ENCODE measurements at regions not wholly inside any gene's neighbourhood (a gene's known extent, or its start where the extent isn't known, plus 50 kb on each side); places are given as distances from the start of the nearest gene placed in this dataset.
A peak's percentile ranks its signal among the peaks of the same experiment; 100 is the strongest.
"Not testable (repeated sequence)": the region's sequence is repeated elsewhere in the genome, so short reads cannot be mapped to it uniquely, and the experiment has no call there.

DNA sequence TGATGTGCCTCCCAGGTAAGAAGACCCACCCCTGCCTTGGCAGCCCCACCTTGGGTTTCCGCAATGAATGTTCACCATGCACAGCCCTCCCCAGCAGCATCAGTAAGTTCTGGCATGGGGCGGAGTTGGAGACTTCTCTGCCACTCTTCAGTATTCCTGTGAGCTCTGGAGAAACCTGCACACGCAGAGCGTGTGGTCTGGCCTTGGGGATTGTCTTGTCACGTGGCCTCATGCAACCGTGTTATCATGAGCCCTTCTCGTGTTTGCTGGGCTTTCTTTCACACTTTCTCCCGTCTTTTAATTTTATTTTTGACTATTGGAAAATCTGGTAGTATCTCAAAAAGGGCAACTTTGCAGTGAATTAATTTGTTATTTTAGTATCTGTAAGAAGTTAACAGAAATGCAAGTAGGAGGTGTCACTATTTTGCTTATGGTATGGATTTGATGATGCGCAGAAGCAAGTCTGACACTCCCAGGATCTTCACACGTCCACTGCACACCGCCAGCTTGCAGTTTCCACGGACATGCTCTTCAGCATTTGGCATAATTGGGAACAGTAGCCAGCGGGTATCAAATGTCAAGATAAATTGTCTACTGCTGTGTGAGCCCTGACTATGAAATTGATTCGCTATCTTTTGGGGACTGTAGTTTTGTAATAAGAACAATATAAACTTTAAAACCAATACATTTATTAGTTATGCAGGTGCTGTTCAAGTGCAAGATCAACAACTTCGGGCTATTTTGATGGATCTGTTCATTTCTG lies 463.5 kb downstream of the QKI start:
- intact Hi-C loops (cut with DNase I), result no loop called here
- DNase-seq (ENCODE audit: missing footprints), result no peak
- ATAC-seq, result no peak

DNA sequence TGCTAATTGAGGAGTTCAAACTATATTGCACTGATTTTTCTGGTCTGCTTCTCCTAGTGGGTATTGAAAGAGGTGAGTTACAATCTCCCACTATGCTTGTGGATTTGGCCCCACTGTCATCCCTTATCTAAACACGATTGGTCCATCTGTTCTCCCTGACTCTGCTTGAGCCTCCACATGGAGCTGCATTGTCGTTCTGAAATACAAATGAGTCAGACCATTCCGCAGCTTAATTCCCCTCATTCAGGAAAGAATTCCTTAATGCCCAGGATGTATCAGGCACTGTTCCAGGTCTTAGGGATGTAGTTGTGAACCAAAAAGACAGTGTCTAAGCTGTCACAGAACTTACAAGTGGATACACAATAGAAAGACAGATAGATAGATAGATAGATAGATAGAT lies 461.9 kb downstream of the QKI start:
- DNase-seq (ENCODE audit: missing footprints) (no peak), ATAC-seq (no peak)
- intact Hi-C loops (cut with DNase I), result no loop called here

DNA sequence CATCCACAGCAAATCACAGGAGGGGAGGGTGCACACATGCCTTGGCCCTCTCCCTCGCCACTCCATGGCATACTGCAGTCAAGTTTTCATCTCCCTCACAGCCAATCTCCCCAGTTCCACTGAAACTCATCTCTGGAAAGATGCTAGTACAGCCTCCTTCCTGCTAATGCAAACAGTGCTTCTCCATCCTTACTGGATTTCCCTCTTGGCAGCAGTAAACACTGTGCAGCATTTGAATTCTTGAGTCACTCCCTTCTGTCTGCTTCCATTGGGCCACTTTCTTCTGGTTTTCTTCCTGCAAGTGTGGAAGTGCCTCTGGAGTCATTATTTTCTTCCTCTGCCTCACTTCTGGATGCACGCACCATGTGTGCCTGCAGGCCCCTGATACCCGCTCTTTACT lies 460.3 kb downstream of the QKI start:
- no peak for DNase-seq (ENCODE audit: missing footprints)
- intact Hi-C loops (cut with DNase I), result no loop called here
- no peak for ATAC-seq

DNA sequence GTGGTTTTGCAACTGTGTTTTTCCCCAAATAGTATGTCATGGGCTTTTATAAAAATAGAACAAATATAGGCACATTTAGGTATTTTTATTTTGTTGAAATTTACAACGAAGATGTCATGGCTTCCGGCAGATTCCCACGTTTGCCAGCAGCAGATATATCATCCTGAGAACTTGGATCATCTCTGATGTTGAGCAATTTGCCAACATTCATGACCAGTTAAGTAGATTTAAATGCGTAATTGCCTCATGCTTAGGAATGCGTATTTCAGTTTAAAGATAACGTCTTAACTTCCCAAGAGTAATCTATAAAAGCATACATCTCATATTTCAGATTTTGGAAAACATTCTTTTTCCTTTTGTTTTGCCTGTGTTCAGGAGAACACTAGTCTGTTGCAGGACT lies 457.8 kb downstream of the QKI start:
- intact Hi-C loops (cut with DNase I), result no loop called here
- no peak for ATAC-seq
- no peak for DNase-seq (ENCODE audit: missing footprints)

DNA sequence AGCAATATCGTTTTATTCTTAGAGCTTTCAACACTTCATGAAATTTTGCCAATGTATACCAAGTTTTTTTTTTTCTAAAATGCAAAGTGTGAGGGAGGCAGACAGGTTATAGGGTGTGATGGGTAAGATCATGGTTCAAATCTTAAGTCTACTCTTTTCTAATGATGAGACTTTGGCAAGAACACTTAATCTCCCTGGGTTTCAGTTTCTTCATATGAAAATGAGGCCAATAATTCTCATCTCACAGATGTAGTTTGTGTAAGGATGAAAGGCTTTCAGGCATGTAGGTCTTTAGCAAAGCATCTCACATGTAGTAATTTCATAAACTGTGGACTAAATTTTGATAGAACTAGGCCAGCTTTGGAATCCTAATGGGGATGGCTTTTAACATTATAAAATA lies 457.1 kb downstream of the QKI start:
- intact Hi-C loops (cut with DNase I), result no loop called here
- DNase-seq (ENCODE audit: missing footprints), result no peak
- ATAC-seq, result no peak

DNA sequence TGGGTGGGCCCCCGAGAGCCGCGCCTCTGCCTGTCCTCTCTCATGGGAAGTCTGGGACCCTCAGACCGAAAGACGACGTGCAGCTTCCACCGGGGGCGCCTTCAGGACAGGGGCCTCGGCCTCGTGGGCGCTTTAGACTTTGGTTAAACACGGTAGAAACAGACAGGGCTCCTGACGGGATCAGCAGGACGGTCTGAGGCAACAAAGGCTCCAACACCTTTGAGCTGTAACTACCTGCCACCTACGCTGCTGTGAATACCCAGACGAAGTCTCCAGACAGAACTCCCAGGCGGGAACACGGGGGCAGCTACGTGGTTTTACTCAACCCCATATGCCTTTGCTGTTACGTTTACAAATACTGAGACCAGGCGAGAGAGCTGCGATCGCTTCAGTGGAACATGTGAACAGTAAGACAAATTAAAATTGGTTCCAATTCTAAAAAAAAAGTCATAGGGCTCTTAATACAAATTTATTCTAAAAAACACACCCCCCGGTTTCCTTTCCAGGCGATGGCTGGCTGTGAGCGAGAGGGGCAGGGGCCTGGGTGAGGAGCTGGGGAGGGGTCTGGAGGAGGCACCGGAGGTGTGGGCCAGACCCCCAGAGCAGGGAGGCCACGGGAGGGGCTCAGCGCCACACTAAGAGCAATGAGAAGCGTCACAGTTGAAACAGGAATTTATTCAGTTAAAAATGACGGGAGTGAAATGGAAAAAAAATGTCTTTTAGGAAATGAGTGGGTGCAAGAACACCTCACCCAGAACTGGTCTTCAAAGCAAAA lies 453.2 kb downstream of the QKI start:
- intact Hi-C loops (cut with DNase I), result no loop called here
- ATAC-seq, result no peak
- DNase-seq (ENCODE audit: missing footprints), result no peak

DNA sequence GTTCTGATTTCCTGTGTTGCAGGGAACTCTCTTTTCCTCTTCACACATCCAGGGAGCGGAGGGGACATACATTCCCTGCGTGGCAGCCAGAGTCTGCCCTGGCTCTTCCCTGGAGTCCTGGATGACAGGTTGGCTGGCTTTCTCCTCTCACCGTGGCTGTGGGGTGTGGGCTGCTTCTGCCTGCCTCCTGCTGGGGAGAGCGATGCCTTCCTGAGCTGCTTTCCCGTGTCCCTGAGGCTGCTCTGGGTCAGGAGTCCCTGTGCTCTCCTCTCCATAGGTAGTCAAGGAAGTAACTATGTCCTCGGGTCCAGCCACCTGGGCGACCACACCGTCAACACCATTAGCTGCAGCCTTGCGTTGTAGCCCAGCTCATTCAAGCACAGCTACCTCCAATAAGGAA lies 451.7 kb downstream of the QKI start:
- intact Hi-C loops (cut with DNase I), result no loop called here
- DNase-seq (ENCODE audit: missing footprints), result no peak
- ATAC-seq, result peak; percentile 65

DNA sequence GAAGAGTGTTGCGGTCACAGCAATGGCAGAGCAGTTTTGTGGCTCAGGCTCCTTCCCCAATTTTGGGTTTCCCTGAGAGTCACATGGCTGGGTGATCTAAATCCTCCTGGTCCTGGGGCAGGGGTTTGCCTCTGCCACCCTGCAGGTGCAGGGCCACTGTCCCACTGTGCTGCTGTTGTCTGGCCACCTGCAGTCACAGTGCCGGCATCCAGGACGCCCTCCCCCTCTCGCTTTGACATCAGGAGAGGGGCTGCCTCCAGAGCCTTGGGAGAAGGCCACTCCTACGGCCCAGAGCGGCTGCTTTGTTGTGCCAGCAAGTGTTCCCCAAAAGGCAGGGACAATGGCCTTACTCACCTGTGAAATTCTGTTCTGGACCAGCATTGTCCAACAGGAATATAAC lies 449.0 kb downstream of the QKI start:
- ATAC-seq, result no peak
- DNase-seq (ENCODE audit: missing footprints), result no peak
- intact Hi-C loops (cut with DNase I), result no loop called here

DNA sequence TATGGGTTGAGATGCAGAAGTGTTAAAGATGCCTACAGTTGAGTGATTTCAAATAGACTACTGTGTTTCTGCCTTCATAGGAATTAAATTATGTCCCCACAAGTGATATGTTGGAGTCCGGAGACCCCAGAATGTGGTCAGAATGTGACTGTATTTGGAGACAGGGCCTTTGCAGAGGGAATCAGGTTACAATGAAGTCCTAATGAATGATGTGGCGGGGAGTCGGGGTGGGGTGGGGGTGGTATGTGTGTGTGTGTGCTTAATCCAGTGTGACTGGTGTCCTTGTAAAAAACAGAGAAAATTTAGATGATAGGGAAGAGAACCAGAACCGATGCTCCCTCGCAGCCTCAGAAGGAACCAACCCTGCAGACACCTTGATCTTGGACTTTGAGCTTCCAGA lies 448.2 kb downstream of the QKI start:
- no peak for ATAC-seq
- DNase-seq (ENCODE audit: missing footprints), result no peak
- intact Hi-C loops (cut with DNase I), result no loop called here

DNA sequence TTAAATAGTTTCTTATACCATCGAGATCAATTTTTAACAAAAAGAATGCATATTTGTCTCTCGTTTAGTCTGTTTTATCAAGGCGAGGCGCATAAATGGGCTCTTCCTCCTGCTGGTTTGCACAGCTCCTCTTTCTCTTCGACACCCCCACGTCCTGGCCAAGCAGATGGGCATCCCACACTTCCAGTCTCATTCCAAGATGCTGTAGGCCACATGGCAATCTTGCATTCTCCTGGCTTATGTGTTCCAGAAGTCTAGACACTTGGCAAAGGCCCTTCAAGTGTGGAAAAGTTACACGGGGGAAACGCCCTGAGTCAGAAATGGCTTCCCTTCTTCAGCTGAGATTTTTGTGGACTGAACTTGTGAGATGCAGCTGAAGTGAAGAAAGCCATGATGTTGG lies 447.1 kb downstream of the QKI start:
- ATAC-seq (no peak), DNase-seq (ENCODE audit: missing footprints) (no peak)
- intact Hi-C loops (cut with DNase I), result no loop called here

DNA sequence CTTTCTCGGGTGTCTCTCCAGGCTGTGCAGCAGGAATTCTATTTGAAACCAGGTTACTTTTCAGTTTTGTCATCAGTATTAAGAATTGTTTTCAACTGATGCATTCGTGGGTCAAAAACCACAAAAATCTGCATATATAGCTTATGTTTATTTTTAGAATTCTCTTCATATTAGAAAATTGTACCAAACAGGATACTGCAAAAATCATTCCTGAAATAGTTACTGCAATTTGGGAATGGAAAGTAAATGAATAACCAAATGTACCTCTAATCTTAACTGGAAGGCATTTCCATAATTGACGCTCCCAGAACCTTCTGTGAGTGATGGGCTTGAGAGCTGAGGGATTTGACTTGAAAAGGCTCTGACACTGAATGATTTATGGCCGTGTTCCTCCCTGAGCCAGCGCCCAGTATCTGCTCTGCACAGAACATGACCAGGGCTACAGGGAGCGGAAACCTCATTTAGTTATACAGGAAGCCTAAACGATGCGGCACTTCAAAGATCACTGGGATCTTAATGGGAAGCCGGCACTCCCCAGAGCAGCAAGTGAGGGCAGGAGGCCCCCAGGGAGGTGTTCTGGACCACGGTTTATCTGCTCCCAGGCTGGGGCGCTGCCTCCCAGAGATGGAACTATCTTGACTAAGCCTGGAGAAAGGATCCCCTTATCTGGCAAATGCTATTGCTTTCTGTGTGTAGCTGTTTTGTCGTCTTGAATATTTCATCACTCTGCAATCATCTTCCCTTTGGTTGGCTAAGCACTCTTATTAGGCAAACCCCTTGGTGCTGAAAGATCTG lies 446.0 kb downstream of the QKI start:
- DNase-seq (ENCODE audit: missing footprints) (no peak), ATAC-seq (peak; percentile 83)
- intact Hi-C loops (cut with DNase I), result no loop called here

DNA sequence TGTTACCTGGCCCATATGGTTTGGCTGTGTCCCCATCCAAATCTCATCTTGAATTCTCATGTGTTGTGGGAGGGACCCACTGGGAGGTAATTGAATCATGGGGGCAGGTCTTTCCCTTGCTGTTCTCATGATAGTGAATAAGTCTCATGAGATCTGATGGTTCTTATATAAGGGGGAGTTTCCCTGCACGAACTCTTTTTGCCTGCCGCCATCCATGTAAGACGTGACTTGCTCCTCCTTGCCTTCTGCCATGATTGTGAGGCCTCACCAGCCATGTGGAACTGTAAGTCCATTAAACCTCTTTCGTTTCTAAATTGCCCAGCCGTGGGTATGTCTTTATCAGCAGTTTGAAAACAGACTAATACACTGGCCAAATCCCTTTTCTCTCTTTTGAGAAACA lies 444.4 kb downstream of the QKI start:
- DNase-seq (ENCODE audit: missing footprints); ATAC-seq; intact Hi-C loops (cut with DNase I): not testable (repeated sequence)

DNA sequence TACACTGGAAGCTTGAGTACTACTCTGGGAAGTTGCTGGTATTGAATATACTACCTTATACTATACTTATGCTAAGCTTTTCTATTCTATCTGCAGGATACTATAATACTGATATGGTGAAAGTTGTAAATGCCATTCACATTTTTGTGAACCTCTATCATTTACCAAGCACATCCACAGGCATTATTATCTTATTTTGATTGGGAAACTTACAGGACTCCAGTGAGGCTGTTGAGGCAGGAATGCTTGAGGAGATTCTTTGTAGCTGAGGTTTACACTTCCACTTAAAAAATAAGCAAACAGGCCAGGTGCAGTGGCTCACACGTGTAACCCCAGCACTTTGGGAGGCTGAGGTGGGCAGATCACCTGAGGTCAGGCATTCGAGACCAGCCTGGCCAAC lies 442.9 kb downstream of the QKI start:
- DNase-seq (ENCODE audit: missing footprints) (no peak), ATAC-seq (no peak)
- intact Hi-C loops (cut with DNase I), result no loop called here

DNA sequence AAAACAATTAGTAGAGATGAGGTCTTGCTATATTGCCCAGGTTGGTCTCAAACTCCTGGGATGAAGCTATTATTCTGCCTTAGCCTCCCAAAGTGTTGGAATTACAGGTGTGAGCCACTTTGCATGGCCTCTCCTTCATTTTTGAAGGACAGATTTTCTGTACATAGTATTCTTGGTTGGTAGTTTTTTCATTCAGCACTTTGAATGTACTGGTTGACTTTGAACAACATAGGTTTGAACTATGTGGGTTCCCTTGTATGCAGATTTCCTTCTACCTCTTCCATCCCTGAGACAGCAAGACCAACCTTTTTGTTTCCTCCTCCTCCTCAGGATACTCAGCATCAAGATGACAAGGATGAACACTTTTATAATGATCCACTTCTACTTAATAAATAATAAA lies 436.4 kb downstream of the QKI start:
- DNase-seq (ENCODE audit: missing footprints) (no peak), ATAC-seq (no peak)
- intact Hi-C loops (cut with DNase I), result no loop called here

DNA sequence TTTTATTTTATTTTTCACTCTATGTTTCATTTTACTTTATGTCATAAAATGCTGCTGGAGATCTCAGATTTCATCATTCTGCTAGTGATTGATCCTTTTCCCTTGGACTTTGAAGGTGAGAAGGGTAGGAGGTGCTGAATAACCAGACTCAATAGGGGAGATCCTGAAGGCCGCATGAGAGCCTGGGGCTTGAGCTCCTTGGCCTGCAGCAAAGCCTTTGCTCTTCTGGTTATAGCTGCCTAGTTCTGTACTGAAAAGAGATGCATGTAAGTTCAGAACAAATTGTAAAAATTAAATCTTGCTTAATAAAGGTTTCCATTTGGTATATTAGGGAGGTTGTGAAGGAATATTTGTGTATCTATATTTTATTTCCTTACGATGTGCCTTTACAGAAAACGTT lies 430.2 kb downstream of the QKI start:
- DNase-seq (ENCODE audit: missing footprints), result no peak
- intact Hi-C loops (cut with DNase I), result no loop called here
- no peak for ATAC-seq

DNA sequence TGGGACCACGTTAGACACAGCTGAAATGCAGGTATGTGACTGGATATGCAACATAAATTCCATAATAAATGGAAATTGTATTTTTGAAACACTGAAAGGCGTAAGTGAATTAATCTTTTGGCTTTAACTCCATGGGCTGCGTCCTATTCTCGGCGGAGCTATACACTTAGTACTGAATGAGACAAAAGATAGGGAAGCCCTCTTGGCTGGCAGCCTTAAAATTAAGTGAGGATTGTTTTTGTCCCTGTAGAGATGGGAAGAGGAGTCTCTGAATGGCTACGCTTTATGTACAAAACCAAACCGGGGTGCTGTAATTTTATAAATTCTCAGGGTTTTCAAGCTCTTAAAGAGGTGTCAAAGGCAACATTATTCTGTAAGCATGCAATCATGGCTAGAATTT lies 429.8 kb downstream of the QKI start:
- DNase-seq (ENCODE audit: missing footprints), result no peak
- ATAC-seq, result peak; percentile 60
- intact Hi-C loops (cut with DNase I), result no loop called here

DNA sequence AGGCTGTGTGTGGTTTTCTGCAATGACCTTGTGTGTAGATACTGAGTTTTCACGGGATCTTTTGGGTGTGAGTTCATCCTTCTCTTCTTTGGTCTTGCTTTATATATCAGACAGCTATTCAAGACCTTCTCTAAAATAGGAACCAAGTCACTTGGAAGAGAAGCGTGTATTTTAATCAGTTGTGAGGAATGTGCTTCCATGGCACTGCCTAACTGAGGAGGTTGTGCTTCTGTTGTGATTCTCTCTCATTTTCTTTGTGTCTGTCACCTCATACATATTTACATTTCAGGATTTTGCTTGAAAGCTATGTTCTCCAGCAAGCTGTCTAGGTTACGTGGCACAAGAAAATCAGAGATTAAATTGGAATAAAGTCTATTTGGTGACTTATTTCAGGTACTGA lies 428.7 kb downstream of the QKI start:
- intact Hi-C loops (cut with DNase I), result no loop called here
- no peak for ATAC-seq

DNA sequence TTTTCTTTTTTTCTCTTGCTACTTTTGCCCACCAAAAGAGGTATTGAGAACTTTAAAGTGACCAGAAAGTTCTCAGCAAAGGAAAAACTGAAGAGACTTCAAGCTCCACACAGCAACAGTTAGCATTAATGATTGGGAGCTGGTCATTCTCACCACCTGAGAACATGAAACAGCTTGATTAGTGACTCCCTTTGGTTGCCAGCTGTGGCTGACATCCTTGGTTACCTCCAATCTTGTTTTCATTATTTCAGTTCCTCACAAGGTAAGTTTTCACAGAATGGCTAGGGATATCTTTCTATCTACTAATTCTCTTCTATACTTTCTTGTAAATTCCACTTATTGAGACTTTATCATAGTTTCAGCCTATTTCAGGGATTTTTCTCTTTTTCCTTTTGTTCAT lies 427.9 kb downstream of the QKI start:
- intact Hi-C loops (cut with DNase I), result no loop called here
- no peak for DNase-seq (ENCODE audit: missing footprints)
- no peak for ATAC-seq

More for the DNA sequence above, 428.7 kb downstream of the QKI start:
- no peak for DNase-seq (ENCODE audit: missing footprints)

DNA sequence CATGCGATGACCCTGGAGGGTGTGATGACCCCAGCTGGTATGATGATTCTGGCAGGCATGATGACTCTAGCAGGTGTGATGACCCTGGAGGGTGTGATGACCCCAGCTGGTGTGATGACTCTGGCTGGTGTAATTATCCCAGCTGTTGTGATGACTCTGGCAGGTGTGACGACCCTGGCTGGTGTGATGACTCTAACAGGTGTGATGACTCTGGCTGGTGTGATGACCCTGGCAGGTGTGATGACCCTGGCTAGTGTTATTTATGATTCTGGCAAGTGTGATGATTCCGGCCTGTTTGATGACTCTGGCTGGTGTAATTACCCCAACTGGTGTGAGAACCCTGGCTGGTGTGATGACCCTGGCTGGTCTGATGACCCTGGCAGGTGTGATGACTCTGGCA lies 427.2 kb downstream of the QKI start:
- no peak for ATAC-seq
- intact Hi-C loops (cut with DNase I), result no loop called here

DNA sequence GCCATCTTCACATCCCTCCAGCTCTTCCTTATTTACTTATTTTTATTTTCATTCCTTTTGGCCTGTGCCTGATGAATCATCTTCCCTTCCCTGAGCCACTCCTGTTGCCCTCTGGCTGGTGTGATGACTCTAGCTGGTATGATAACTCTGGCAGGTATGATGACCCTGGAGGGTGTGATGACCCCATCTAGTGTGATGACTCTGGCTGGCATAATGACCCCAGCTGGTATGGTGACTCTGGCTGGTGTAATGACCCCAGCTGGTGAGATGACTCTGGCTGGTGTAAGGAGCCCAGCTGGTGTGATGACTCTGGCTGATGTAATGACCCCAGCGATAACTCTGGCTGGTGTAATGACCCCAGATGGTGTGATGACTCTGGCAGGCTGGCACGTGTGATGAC lies 426.8 kb downstream of the QKI start:
- no peak for ATAC-seq
- DNase-seq (ENCODE audit: missing footprints), result no peak
- intact Hi-C loops (cut with DNase I), result no loop called here

More for the DNA sequence above, 427.2 kb downstream of the QKI start:
- no peak for DNase-seq (ENCODE audit: missing footprints)
